ENCODE measurements at regions not wholly inside any gene's neighbourhood (a gene's known extent, or its start where the extent isn't known, plus 50 kb on each side); places are given as distances from the start of the nearest gene placed in this dataset.

GRCh38 chr5:164921722-164922121 lies 1416.3 kb downstream of the MAT2B start:
- TF ChIP-seq CTCF (IDR thresholded peaks at IDR 0.05; ENCODE audit: low read depth, low read length, missing input control), result no peak
- no peak for TF ChIP-seq YY1 (IDR thresholded peaks at IDR 0.05)
- TF ChIP-seq RAD21 (IDR thresholded peaks at IDR 0.05), result no peak
- TF ChIP-seq SP1 (IDR thresholded peaks at IDR 0.05), result no peak
- no peak for TF ChIP-seq REST (IDR thresholded peaks at IDR 0.05)
- TF ChIP-seq, protein P1, sequence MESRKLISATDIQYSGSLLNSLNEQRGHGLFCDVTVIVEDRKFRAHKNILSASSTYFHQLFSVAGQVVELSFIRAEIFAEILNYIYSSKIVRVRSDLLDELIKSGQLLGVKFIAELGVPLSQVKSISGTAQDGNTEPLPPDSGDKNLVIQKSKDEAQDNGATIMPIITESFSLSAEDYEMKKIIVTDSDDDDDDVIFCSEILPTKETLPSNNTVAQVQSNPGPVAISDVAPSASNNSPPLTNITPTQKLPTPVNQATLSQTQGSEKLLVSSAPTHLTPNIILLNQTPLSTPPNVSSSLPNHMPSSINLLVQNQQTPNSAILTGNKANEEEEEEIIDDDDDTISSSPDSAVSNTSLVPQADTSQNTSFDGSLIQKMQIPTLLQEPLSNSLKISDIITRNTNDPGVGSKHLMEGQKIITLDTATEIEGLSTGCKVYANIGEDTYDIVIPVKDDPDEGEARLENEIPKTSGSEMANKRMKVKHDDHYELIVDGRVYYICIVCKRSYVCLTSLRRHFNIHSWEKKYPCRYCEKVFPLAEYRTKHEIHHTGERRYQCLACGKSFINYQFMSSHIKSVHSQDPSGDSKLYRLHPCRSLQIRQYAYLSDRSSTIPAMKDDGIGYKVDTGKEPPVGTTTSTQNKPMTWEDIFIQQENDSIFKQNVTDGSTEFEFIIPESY (IDR thresholded peaks at IDR 0.05), result no peak
- TF ChIP-seq, protein P2, sequence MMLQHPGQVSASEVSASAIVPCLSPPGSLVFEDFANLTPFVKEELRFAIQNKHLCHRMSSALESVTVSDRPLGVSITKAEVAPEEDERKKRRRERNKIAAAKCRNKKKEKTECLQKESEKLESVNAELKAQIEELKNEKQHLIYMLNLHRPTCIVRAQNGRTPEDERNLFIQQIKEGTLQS (IDR thresholded peaks at IDR 0.05), result no peak
- TF ChIP-seq, protein P3, sequence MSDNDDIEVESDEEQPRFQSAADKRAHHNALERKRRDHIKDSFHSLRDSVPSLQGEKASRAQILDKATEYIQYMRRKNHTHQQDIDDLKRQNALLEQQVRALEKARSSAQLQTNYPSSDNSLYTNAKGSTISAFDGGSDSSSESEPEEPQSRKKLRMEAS (IDR thresholded peaks at IDR 0.05), result no peak
- no peak for TF ChIP-seq GABPA (IDR thresholded peaks at IDR 0.05 in 1 of 2, conservative IDR thresholded peaks at IDR 0.05 in 1 of 2)

All from liver (tissue), 3 donors.